ENCODE measurements at regions not wholly inside any gene's neighbourhood (a gene's known extent, or its start where the extent isn't known, plus 50 kb on each side); places are given as distances from the start of the nearest gene placed in this dataset.

DNA sequence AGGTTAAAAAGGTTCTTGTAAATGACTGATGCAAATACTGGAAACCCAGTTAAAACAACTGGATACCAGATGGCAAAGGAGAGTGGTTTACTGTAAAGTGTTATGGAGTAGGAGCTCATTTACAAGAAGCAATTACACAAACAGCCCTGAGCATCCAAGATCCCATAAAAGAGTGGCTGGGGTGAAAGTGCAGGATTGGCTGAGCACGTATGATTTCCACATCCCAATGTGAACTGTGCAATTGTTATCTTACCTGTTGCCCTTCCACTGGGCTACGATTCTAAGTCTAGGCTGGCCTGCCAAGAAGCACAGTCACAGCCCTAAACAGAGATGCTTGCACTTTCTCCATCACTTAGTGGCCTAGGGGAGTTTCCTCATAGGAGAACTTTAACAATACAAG is 277.6 kb upstream of the RUNX1 start:
- Histone ChIP-seq H3K36me3 (replicated peaks in 1 of 2; ENCODE audit: control insufficient read depth in 1 of 2, insufficient read depth in 2 of 2, low read length in 1 of 2) (no peaks in the 10 kb centered on the region), H3K9ac (no peak overlapping the region), H3K4me2 (no peak overlapping the region), H4K20me1 (ENCODE audit: insufficient read depth) (no peaks in the 10 kb centered on the region), H3F3A (replicated peaks; ENCODE audit: insufficient read depth) (peaks cover 14% of the 10 kb centered on the region), H3K27ac (ENCODE audit: low read depth in 2 of 2, low read length in 1 of 2) (no peak overlapping the region), H3K27me3 (ENCODE audit: insufficient read depth) (no peaks in the 10 kb centered on the region), H2AFZ (ENCODE audit: low read depth) (no peak overlapping the region), H3K79me2 (ENCODE audit: insufficient read depth) (no peaks in the 10 kb centered on the region), H3K4me3 (ENCODE audit: low read depth in 2 of 2, low read length in 1 of 2) (no peak overlapping the region), H3K9me2 (no peaks in the 10 kb centered on the region), H3K9me3 (no peaks in the 10 kb centered on the region), H3K4me1 (ENCODE audit: control insufficient read depth in 1 of 2, insufficient read depth in 2 of 2, low read depth in 1 of 2, low read length in 1 of 2) (peaks cover 12 to 24% of the 10 kb centered on the region in 2 experiments; a peak in 2 of 4 replicates)
- CTCF ChIA-PET, result no interaction called here
- DNase-seq, result no peak
- 87% methylated on average over 2 of the region's 2 CpGs for WGBS (ENCODE audit: low lambda C conversion rate)
- TF ChIP-seq SMC3 (IDR thresholded peaks at IDR 0.05; ENCODE audit: low read depth, low read length) (no peak), NRF1 (IDR thresholded peaks at IDR 0.05; ENCODE audit: low read depth, low read length) (no peak), MXI1 (IDR thresholded peaks at IDR 0.05; ENCODE audit: low read depth, low read length) (no peak), NFIC (IDR thresholded peaks at IDR 0.05; ENCODE audit: borderline replicate concordance) (no peak), GATA2 (CRISPR knock-in tag; IDR thresholded peaks at IDR 0.05) (no peak), SIN3A (IDR thresholded peaks at IDR 0.05; ENCODE audit: borderline replicate concordance, low read depth, low read length) (no peak), TAF1 (IDR thresholded peaks at IDR 0.05; ENCODE audit: borderline replicate concordance, low read depth, low read length) (no peak), POLR2AphosphoS5 (IDR thresholded peaks at IDR 0.05; ENCODE audit: low read depth, low read length) (no peak), JUND (IDR thresholded peaks at IDR 0.05) (no peak), FOXM1 (IDR thresholded peaks at IDR 0.05; ENCODE audit: low read depth) (no peak), ELF1 (IDR thresholded peaks at IDR 0.05) (no peak), CHD2 (IDR thresholded peaks at IDR 0.05; ENCODE audit: low read length, partially characterized antibody) (no peak), TEAD4 (IDR thresholded peaks at IDR 0.05; ENCODE audit: borderline replicate concordance, insufficient read depth) (no peak), RAD21 (IDR thresholded peaks at IDR 0.05; ENCODE audit: low read length) (no peak), MEF2A (IDR thresholded peaks at IDR 0.05; ENCODE audit: borderline replicate concordance, low read depth) (no peak), YY1 (IDR thresholded peaks at IDR 0.05; ENCODE audit: low read depth) (no peak), EZH2phosphoT487 (IDR thresholded peaks at IDR 0.05; ENCODE audit: borderline replicate concordance, low read depth) (no peak)
- TF ChIP-seq, protein P1, sequence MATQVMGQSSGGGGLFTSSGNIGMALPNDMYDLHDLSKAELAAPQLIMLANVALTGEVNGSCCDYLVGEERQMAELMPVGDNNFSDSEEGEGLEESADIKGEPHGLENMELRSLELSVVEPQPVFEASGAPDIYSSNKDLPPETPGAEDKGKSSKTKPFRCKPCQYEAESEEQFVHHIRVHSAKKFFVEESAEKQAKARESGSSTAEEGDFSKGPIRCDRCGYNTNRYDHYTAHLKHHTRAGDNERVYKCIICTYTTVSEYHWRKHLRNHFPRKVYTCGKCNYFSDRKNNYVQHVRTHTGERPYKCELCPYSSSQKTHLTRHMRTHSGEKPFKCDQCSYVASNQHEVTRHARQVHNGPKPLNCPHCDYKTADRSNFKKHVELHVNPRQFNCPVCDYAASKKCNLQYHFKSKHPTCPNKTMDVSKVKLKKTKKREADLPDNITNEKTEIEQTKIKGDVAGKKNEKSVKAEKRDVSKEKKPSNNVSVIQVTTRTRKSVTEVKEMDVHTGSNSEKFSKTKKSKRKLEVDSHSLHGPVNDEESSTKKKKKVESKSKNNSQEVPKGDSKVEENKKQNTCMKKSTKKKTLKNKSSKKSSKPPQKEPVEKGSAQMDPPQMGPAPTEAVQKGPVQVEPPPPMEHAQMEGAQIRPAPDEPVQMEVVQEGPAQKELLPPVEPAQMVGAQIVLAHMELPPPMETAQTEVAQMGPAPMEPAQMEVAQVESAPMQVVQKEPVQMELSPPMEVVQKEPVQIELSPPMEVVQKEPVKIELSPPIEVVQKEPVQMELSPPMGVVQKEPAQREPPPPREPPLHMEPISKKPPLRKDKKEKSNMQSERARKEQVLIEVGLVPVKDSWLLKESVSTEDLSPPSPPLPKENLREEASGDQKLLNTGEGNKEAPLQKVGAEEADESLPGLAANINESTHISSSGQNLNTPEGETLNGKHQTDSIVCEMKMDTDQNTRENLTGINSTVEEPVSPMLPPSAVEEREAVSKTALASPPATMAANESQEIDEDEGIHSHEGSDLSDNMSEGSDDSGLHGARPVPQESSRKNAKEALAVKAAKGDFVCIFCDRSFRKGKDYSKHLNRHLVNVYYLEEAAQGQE (IDR thresholded peaks at IDR 0.05; ENCODE audit: low read depth, low read length), result no peak
- TF ChIP-seq, protein P2, sequence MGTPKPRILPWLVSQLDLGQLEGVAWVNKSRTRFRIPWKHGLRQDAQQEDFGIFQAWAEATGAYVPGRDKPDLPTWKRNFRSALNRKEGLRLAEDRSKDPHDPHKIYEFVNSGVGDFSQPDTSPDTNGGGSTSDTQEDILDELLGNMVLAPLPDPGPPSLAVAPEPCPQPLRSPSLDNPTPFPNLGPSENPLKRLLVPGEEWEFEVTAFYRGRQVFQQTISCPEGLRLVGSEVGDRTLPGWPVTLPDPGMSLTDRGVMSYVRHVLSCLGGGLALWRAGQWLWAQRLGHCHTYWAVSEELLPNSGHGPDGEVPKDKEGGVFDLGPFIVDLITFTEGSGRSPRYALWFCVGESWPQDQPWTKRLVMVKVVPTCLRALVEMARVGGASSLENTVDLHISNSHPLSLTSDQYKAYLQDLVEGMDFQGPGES (IDR thresholded peaks at IDR 0.05; ENCODE audit: low read depth, low read length), result no peak
- TF ChIP-seq, protein P3, sequence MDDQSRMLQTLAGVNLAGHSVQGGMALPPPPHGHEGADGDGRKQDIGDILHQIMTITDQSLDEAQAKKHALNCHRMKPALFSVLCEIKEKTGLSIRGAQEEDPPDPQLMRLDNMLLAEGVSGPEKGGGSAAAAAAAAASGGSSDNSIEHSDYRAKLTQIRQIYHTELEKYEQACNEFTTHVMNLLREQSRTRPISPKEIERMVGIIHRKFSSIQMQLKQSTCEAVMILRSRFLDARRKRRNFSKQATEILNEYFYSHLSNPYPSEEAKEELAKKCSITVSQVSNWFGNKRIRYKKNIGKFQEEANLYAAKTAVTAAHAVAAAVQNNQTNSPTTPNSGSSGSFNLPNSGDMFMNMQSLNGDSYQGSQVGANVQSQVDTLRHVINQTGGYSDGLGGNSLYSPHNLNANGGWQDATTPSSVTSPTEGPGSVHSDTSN (IDR thresholded peaks at IDR 0.05), result no peak
- POLR2A ChIA-PET, result no interaction called here

Data from SK-N-SH (cell line).